NCI-H187 treated with DMSO at 0.1 percent for 48 hours (cell line): ENCODE measurements at regions not wholly inside any gene's neighbourhood (a gene's known extent, or its start where the extent isn't known, plus 50 kb on each side); places are given as distances from the start of the nearest gene placed in this dataset.

ENCODE experiments used
- DNase-seq: peaks from one replicate; lab custom pipeline; 2025; lab: John Stamatoyannopoulos, UW

GRCh38 chr1:114342376-114342775, 168.6 kb downstream of the TRIM33 start:
- DNase-seq = no peak

- DNase-seq = no peak
These were observed 169.1 kb downstream of the TRIM33 start for GRCh38 chr1:114341856-114342255.

GRCh38 chr1:114341299-114341698, 169.7 kb downstream of the TRIM33 start:
- no peak for DNase-seq

GRCh38 chr1:114340892-114341291, 170.1 kb downstream of the TRIM33 start:
- no peak for DNase-seq

GRCh38 chr1:114339379-114339778, 171.6 kb downstream of the TRIM33 start:
- DNase-seq = no peak

- no peak for DNase-seq
These were observed 172.7 kb downstream of the TRIM33 start for GRCh38 chr1:114338191-114338890.

- DNase-seq = no peak
These were observed 173.6 kb downstream of the TRIM33 start for GRCh38 chr1:114337417-114337816.

GRCh38 chr1:114336360-114336759, 174.6 kb downstream of the TRIM33 start:
- no peak for DNase-seq

- no peak for DNase-seq
These were observed 175.7 kb downstream of the TRIM33 start for GRCh38 chr1:114335273-114335672.

GRCh38 chr1:114334297-114334696, 176.7 kb downstream of the TRIM33 start:
- no peak for DNase-seq

GRCh38 chr1:114333690-114334089, 177.3 kb downstream of the TRIM33 start:
- DNase-seq = no peak

GRCh38 chr1:114331936-114332335, 178.3 kb upstream of the SYT6 start:
- no peak for DNase-seq

- no peak for DNase-seq
These were observed 176.8 kb upstream of the SYT6 start for GRCh38 chr1:114330451-114330983.

- DNase-seq = no peak
These were observed 174.8 kb upstream of the SYT6 start for GRCh38 chr1:114328361-114328904.

GRCh38 chr1:114324662-114324965, 170.9 kb upstream of the SYT6 start:
- no peak for DNase-seq

- no peak for DNase-seq
These were observed 170.4 kb upstream of the SYT6 start for GRCh38 chr1:114323959-114324661.

- no peak for DNase-seq
These were observed 169.1 kb upstream of the SYT6 start for GRCh38 chr1:114322734-114323133.

- DNase-seq = no peak
These were observed 168.5 kb upstream of the SYT6 start for GRCh38 chr1:114322207-114322606.

- no peak for DNase-seq
These were observed 166.9 kb upstream of the SYT6 start for GRCh38 chr1:114320586-114320985.

- DNase-seq = no peak
These were observed 165.7 kb upstream of the SYT6 start for GRCh38 chr1:114319418-114319817.

GRCh38 chr1:114318961-114319360, 165.3 kb upstream of the SYT6 start:
- no peak for DNase-seq

GRCh38 chr1:114316204-114316603, 162.5 kb upstream of the SYT6 start:
- DNase-seq = no peak

- DNase-seq = no peak
These were observed 162.0 kb upstream of the SYT6 start for GRCh38 chr1:114315631-114316030.
